Astrocyte of the cerebellum (primary cell): ENCODE measurements at regions not wholly inside any gene's neighbourhood (a gene's known extent, or its start where the extent isn't known, plus 50 kb on each side); places are given as distances from the start of the nearest gene placed in this dataset.
A peak's percentile ranks its signal among the peaks of the same experiment; 100 is the strongest.

Experiments used
- DNase-seq: peaks from one replicate; pipeline ENCODE4 v3.0.0-alpha.2; 2011; ENCODE audit warnings: low read depth
- H3K4me3 ChIP-seq: 2 replicates; pipeline ENCODE4 v1.5.1; 2011; ENCODE audit warnings: mild to moderate bottlenecking, low read depth, low read length, moderate library complexity
- CTCF ChIP-seq: IDR thresholded peaks from 2 replicates; pipeline ENCODE4 v1.5.1; 2012; ENCODE audit warnings: low read length, low read depth, moderate library complexity, mild to moderate bottlenecking; ENCODE audit errors: missing control alignments
- in situ Hi-C: cut with HindIII; loops from 2 replicates; pipeline ENCODE4 v1.10.0; 2017; ENCODE audit warnings: low sequenced_read_pairs

DNA sequence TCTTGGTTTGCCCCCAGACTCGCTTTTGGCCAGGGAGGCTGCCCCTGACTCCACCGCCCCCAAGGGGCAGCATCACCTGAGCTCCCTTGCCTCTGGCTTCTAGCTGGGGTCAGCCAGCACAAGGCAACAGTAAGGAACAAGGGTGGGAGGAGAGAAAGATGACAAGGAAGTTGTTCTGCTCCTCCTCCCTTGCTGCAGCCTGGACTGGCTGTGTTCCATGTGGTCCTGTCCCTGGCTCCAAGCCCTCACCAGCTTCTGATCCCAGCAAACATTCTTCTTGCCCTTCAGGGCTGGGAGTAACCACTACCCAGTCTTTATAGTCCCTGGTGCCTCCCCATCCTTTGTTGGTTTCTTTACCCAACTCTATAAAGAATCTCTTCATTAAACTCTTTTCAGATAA lies 100.3 kb upstream of the SPIN1 start:
- no peak for TF ChIP-seq CTCF
- no peak for DNase-seq
- in situ Hi-C loops = no loop called here
- no peak overlapping the region for H3K4me3 ChIP-seq

DNA sequence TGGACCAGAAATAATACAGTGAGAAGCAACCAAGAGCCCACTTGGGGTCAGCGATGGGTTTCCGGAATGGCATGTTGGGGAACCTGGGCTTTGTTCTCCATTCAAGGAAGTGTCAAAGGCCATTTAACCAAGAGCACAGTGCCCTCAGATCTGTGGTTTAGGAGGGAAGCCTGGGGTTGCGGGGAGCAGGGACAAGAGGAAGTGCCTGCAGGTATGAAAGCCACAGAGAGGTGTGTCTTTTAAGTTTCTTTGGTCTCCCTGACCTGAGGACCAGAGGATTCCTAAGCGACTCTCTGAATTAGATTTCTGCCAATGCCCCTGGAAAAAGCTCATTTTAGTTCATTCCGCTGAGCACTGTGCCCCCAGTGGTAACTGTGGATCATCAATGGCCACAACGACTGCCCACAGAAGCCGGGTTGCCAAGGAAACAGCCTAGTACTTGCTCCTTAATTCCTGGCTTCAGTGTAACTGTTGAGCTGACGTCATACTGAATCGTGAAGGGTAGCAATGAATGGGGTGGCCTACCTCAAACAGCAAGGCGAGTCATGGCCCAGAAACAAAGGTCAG lies 107.3 kb upstream of the SPIN1 start:
- TF ChIP-seq CTCF = no peak
- in situ Hi-C loops = no loop called here
- H3K4me3 ChIP-seq = no peak overlapping the region
- peak; percentile 31 for DNase-seq

- no peak for TF ChIP-seq CTCF
- in situ Hi-C loops = no loop called here
- no peak for DNase-seq
- no peak overlapping the region for H3K4me3 ChIP-seq
These were observed 110.2 kb upstream of the SPIN1 start for GRCh38 chr9:88278036-88278435.

DNA sequence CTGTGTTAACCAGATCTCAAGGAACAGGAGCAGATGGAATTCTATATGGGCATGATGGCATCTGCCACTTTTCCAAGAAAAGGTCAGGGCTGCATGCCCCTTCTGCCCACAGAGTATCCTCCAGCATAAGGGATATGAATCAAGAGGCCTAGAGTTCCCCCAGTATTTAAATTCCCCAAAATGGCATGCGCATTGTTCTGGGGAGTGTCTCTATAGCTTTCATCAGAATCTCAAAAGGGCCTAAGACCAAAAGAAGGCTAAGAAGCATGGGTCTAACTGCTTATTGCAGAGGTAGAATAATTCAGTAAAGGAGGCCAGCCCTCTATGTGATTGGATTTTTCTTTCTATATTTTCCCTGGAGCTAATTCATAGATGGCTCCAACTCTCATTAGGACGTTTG lies 114.2 kb upstream of the SPIN1 start:
- no peak for DNase-seq
- in situ Hi-C loops = no loop called here
- no peak for TF ChIP-seq CTCF
- H3K4me3 ChIP-seq = no peak overlapping the region

DNA sequence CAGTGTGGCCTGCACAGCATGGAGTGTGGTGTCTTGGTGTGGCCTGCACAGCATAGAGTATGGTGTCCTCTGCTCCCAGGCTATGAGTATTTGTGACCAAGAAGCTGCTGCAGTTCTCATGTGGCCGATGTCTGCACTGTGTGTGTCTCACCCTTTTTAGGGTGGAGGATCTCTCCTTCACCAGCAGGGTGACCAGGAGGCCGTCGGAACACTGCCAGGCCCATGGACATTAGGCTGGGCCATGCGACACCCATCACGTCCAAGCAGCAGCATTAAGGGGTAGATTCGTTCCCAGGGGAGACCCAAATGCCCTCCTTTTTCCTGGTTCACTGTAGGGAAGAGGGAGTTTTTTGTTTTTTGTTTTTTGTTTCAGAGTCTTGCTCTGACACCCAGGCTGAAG lies 115.3 kb upstream of the SPIN1 start:
- no peak for TF ChIP-seq CTCF
- H3K4me3 ChIP-seq = no peak overlapping the region
- no peak for DNase-seq
- in situ Hi-C loops = no loop called here

DNA sequence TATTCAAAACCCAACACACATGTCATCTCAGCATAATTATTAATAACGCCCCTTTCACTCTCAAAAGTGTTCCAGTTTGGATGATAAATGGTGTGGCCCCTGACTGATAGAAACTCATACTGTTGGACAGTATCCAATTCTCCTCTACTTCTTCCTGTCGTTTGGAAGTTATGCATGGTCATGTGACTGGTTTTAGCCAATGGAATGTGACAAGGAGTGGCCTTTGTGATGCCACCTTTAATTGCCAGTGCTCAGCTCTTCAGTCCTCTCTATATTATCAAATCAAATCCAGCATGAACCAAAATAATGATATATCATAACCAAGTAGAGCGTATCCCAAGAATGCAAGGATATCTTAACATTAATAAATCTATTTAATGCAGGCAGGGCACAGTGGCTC lies 117.8 kb upstream of the SPIN1 start:
- DNase-seq = no peak
- H3K4me3 ChIP-seq = no peak overlapping the region
- in situ Hi-C loops = no loop called here
- no peak for TF ChIP-seq CTCF

GRCh38 chr9:88268886-88269285 lies 119.4 kb upstream of the SPIN1 start:
- no peak overlapping the region for H3K4me3 ChIP-seq
- no peak for TF ChIP-seq CTCF
- in situ Hi-C loops = no loop called here
- no peak for DNase-seq
